Transverse colon (tissue), 4 donors: ENCODE measurements at regions not wholly inside any gene's neighbourhood (a gene's known extent, or its start where the extent isn't known, plus 50 kb on each side); places are given as distances from the start of the nearest gene placed in this dataset.

ENCODE experiments used
- DNase-seq: peaks from one replicate; pipeline ENCODE4 v3.0.0-alpha.2; 2019
- H3K27ac ChIP-seq, 4 donors: fragments of 200-600 bp; sonication (generic); 2 replicates each; pipeline ENCODE4 v1.5.1; 2016 to 2018; ENCODE audit warnings: inconsistent platforms in 4 of 4
- H3K27me3 ChIP-seq: fragments of 200-600 bp; sonication (generic); 2 replicates; pipeline ENCODE4 v1.5.1; 2017; ENCODE audit warnings: inconsistent platforms
- H3K36me3 ChIP-seq, 4 donors: fragments of 200-600 bp; sonication (generic); 2 replicates each; pipeline ENCODE4 v1.5.1; 2017 to 2019; ENCODE audit warnings: inconsistent platforms in 4 of 4
- H3K4me1 ChIP-seq, 4 donors: fragments of 200-600 bp; sonication (generic); 2 replicates each; pipeline ENCODE4 v1.5.1; 2017 to 2020; ENCODE audit warnings: inconsistent platforms in 4 of 4
- H3K4me3 ChIP-seq, 4 donors: fragments of 200-600 bp; sonication (generic); 1 replicate in 1 of 4; 2 replicates in 3 of 4; pipeline versions ENCODE4 v1.5.1 to v1.6.1; 2017 to 2019; ENCODE audit warnings: inconsistent platforms in 4 of 4
- H3K9me3 ChIP-seq, 2 donors: fragments of 200-600 bp; sonication (generic); 2 replicates each; pipeline ENCODE4 v1.5.1; 2017 to 2019; ENCODE audit warnings: inconsistent platforms in 2 of 2
- EP300 ChIP-seq: sonication (generic); formaldehyde crosslinking; IDR thresholded peaks from one replicate; pipeline ENCODE4 v1.6.1; 2017; ENCODE audit warnings: antibody characterized with exemption, low read depth
- POLR2A ChIP-seq: fragments of 450-650 bp; IDR thresholded peaks from one replicate; pipeline ENCODE4 v1.6.1; 2016; ENCODE audit warnings: antibody characterized with exemption, mild to moderate bottlenecking, moderate library complexity
- POLR2AphosphoS5 ChIP-seq, 3 donors: sonication (generic); formaldehyde crosslinking; IDR thresholded peaks; one replicate each; pipeline ENCODE4 v1.6.1; 2016; ENCODE audit warnings: antibody characterized with exemption in 3 of 3
- WGBS, 2 donors: methylation state at CpG; one replicate each; pipeline ENCODE4 v1.1.5; 2018; ENCODE audit warnings: low coverage in 1 of 2; 5-methylcytosine and 5-hydroxymethylcytosine counted together
- in situ Hi-C, 4 donors: fragments of 200-750 bp; cut with MboI; loops; one replicate each; pipeline versions ENCODE4 v1.15.0 to v1.15.1; 2017; ENCODE audit warnings: low sequenced_read_pairs in 3 of 4, low pct_ligation_motif_present in 1 of 4, low pct_unique_long_range_greater_than_20kb in 1 of 4
- intact Hi-C: fragments of 100-400 bp; cut with DNase I; formaldehyde crosslinking; loops from one replicate; pipeline ENCODE4 v1.15.1; 2023; ENCODE audit warnings: low total_unique reads
- TF ChIP-seq, protein P1 (sequence below), 5 experiments: fragments of 200-600 bp in 3 of 5; fragments of 450-650 bp in 2 of 5; sonication (generic) in 3 of 5; IDR thresholded peaks; 1 replicate in 2 of 5; 2 replicates in 3 of 5; pipeline ENCODE4 v1.5.1; 2016 to 2017; ENCODE audit warnings: antibody characterized with exemption in 5 of 5, inconsistent platforms in 3 of 5, mild to moderate bottlenecking in 2 of 5, moderate library complexity in 1 of 5

- peaks cover 0 to 5% (median 0%) of the 10 kb centered on the region in 4 donors for H3K4me1 ChIP-seq
- WGBS, 2 donors, result 87 to 94% methylated on average over 3 to 9 of the region's 9 CpGs
- H3K4me3 ChIP-seq, result no peak overlapping the region
- intact Hi-C loops, result no loop called here
- in situ Hi-C loops, result no loop called here
- no peaks in the 10 kb centered on the region for H3K27me3 ChIP-seq
- no peak overlapping the region for H3K27ac ChIP-seq
- no peaks in the 10 kb centered on the region for H3K36me3 ChIP-seq
- DNase-seq, result no peak
- no peak for TF ChIP-seq EP300
- TF ChIP-seq, protein P1, sequence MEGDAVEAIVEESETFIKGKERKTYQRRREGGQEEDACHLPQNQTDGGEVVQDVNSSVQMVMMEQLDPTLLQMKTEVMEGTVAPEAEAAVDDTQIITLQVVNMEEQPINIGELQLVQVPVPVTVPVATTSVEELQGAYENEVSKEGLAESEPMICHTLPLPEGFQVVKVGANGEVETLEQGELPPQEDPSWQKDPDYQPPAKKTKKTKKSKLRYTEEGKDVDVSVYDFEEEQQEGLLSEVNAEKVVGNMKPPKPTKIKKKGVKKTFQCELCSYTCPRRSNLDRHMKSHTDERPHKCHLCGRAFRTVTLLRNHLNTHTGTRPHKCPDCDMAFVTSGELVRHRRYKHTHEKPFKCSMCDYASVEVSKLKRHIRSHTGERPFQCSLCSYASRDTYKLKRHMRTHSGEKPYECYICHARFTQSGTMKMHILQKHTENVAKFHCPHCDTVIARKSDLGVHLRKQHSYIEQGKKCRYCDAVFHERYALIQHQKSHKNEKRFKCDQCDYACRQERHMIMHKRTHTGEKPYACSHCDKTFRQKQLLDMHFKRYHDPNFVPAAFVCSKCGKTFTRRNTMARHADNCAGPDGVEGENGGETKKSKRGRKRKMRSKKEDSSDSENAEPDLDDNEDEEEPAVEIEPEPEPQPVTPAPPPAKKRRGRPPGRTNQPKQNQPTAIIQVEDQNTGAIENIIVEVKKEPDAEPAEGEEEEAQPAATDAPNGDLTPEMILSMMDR (IDR thresholded peaks at IDR 0.05), result no peak
- TF ChIP-seq POLR2AphosphoS5 (IDR thresholded peaks at IDR 0.05), result no peak
- TF ChIP-seq POLR2A, result no peak
- H3K9me3 ChIP-seq, result no peaks in the 10 kb centered on the region
Observed at GRCh38 chr21:31395268-31395667, 51.2 kb upstream of the TIAM1 start.

DNA sequence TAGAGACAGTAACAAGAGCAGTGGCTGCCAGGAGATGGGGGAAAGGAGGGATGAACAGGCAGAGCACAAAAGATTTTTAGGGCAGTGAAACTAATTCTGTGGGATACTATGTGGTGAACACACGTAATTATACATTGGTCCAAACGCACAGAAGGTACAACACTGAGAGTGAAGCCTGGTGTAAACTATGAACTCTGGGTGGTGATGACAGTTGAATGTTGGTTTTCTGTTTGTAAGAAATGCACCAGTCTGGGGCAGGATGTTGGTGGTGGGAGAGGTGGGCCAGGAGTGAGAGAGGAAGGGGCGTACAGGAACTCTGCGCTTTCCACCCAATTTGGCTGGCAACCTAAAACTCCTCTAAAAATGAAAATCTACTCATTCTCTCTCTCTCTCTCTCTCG, 50.2 kb upstream of the TIAM1 start:
- WGBS, 2 donors, result 83% methylated on average over 2 to 5 of the region's 5 CpGs

More for the DNA sequence above, 50.2 kb upstream of the TIAM1 start:
- Histone ChIP-seq H3K27ac (no peak overlapping the region), H3K27me3 (no peaks in the 10 kb centered on the region), H3K9me3 (no peaks in the 10 kb centered on the region), H3K36me3 (no peaks in the 10 kb centered on the region), H3K4me3 (no peak overlapping the region), H3K4me1 (peaks cover 0 to 5% (median 0%) of the 10 kb centered on the region in 4 donors)
- intact Hi-C loops, result no loop called here
- no peak for DNase-seq
- no peak for TF ChIP-seq POLR2AphosphoS5 (IDR thresholded peaks at IDR 0.05)
- TF ChIP-seq, protein P1 (IDR thresholded peaks at IDR 0.05), result no peak
- TF ChIP-seq POLR2A, result no peak
- no peak for TF ChIP-seq EP300
- in situ Hi-C loops, result no loop called here
